ENCODE measurements at regions not wholly inside any gene's neighbourhood (a gene's known extent, or its start where the extent isn't known, plus 50 kb on each side); places are given as distances from the start of the nearest gene placed in this dataset.

DNA sequence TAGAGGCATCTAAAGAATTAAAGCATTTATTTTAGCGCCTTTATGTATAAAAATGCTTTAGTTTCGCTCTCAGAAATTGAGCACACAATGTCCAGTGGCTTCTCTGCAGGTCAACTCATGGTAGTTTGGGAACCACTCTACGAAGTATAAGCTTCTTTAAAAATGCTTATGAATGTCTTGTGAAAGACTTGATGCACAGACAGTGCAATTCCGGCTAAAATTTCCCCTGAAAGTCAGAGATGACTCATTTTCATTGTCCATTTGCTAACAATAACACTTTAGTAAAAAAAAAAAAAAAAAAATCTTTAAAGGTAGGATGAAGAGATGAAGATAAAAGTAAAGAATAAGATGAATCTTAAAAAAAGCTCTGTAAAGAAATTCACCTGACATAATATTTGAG lies 117.2 kb downstream of the PDHA2 start:
- H3K4me3 ChIP-seq, result no peak overlapping the region
- no peak for DNase-seq
- H3K27ac ChIP-seq, result no peak overlapping the region
- no peak for TF ChIP-seq EP300 (IDR thresholded peaks at IDR 0.05; ENCODE audit: low read depth)
- TF ChIP-seq POLR2A (IDR thresholded peaks at IDR 0.05), result no peak
- TF ChIP-seq, protein P1, sequence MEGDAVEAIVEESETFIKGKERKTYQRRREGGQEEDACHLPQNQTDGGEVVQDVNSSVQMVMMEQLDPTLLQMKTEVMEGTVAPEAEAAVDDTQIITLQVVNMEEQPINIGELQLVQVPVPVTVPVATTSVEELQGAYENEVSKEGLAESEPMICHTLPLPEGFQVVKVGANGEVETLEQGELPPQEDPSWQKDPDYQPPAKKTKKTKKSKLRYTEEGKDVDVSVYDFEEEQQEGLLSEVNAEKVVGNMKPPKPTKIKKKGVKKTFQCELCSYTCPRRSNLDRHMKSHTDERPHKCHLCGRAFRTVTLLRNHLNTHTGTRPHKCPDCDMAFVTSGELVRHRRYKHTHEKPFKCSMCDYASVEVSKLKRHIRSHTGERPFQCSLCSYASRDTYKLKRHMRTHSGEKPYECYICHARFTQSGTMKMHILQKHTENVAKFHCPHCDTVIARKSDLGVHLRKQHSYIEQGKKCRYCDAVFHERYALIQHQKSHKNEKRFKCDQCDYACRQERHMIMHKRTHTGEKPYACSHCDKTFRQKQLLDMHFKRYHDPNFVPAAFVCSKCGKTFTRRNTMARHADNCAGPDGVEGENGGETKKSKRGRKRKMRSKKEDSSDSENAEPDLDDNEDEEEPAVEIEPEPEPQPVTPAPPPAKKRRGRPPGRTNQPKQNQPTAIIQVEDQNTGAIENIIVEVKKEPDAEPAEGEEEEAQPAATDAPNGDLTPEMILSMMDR (IDR thresholded peaks at IDR 0.05), result no peak
- no peak for TF ChIP-seq POLR2AphosphoS5 (IDR thresholded peaks at IDR 0.05)
- no peaks in the 10 kb centered on the region for H3K27me3 ChIP-seq
- in situ Hi-C loops (cut with MboI; ENCODE audit: low pct_ligation_motif_present in 1 of 4, low pct_unique_long_range_greater_than_20kb in 1 of 4, low sequenced_read_pairs in 3 of 4) (no loop called here), intact Hi-C loops (cut with DNase I; ENCODE audit: low total_unique reads) (no loop called here)
- no peaks in the 10 kb centered on the region for H3K9me3 ChIP-seq
- 73% methylated on average over 4 of the region's 4 CpGs for WGBS, 2 donors (ENCODE audit: low coverage in 1 of 2)
- no peaks in the 10 kb centered on the region for H3K4me1 ChIP-seq
- no peaks in the 10 kb centered on the region for H3K36me3 ChIP-seq

DNA sequence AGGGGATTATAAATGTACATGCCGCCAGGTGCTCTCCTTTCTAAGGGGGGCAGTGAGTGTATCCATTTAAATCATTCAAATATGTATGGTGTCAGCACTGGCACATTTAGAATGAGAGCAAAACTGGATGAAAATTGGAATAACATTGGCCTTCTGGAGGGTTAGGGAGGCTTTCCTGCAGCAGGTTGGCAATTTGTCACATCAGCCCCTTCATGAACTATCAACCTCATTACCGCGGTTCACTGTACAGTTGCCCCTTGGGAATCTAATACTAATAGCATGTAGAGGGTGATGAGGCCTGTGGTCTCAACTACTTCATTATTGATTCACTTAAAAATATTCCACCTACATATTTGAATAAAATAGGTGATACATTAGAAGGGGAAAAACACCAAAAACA lies 117.9 kb downstream of the PDHA2 start:
- Histone ChIP-seq H3K4me1 (no peaks in the 10 kb centered on the region), H3K4me3 (no peak overlapping the region), H3K27me3 (no peaks in the 10 kb centered on the region), H3K9me3 (no peaks in the 10 kb centered on the region), H3K27ac (no peak overlapping the region), H3K36me3 (no peaks in the 10 kb centered on the region)
- no peak for DNase-seq
- intact Hi-C loops (cut with DNase I; ENCODE audit: low total_unique reads) (no loop called here), in situ Hi-C loops (cut with MboI; ENCODE audit: low pct_ligation_motif_present in 1 of 4, low pct_unique_long_range_greater_than_20kb in 1 of 4, low sequenced_read_pairs in 3 of 4) (no loop called here)
- 94 to 97% methylated on average over 3 of the region's 3 CpGs for WGBS, 2 donors (ENCODE audit: low coverage in 1 of 2)
- no peak for TF ChIP-seq POLR2A (IDR thresholded peaks at IDR 0.05)
- no peak for TF ChIP-seq POLR2AphosphoS5 (IDR thresholded peaks at IDR 0.05)
- TF ChIP-seq EP300 (IDR thresholded peaks at IDR 0.05; ENCODE audit: low read depth), result no peak
- TF ChIP-seq, protein P1 (IDR thresholded peaks at IDR 0.05), result no peak

DNA sequence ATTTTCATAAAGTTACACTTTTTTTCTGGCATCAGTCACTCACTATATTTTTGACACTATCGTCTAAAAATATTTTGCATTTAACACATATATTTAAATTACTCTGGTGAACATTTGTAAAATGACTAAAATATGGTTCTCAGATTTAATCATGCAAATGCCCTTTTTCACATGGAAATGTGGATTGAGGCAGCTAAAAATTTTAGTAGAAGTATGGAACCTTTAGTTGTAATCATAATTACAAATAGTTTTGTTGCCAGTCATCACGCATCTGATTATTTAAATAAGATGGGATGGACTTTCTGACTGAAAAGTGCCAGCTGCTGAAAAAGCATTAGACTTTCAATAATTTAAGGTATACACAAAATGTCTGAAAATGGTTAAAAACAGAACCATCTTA lies 119.3 kb downstream of the PDHA2 start:
- intact Hi-C loops (cut with DNase I; ENCODE audit: low total_unique reads) (no loop called here), in situ Hi-C loops (cut with MboI; ENCODE audit: low pct_ligation_motif_present in 1 of 4, low pct_unique_long_range_greater_than_20kb in 1 of 4, low sequenced_read_pairs in 3 of 4) (no loop called here)
- no peak for DNase-seq
- Histone ChIP-seq H3K4me1 (no peaks in the 10 kb centered on the region), H3K9me3 (no peaks in the 10 kb centered on the region), H3K27ac (no peak overlapping the region), H3K36me3 (no peaks in the 10 kb centered on the region), H3K4me3 (no peak overlapping the region), H3K27me3 (no peaks in the 10 kb centered on the region)
- WGBS, 2 donors (ENCODE audit: low coverage in 1 of 2), result 88 to 98% methylated on average over 2 of the region's 2 CpGs
- no peak for TF ChIP-seq EP300 (IDR thresholded peaks at IDR 0.05; ENCODE audit: low read depth)
- TF ChIP-seq, protein P1 (IDR thresholded peaks at IDR 0.05), result no peak
- no peak for TF ChIP-seq POLR2AphosphoS5 (IDR thresholded peaks at IDR 0.05)
- no peak for TF ChIP-seq POLR2A (IDR thresholded peaks at IDR 0.05)

DNA sequence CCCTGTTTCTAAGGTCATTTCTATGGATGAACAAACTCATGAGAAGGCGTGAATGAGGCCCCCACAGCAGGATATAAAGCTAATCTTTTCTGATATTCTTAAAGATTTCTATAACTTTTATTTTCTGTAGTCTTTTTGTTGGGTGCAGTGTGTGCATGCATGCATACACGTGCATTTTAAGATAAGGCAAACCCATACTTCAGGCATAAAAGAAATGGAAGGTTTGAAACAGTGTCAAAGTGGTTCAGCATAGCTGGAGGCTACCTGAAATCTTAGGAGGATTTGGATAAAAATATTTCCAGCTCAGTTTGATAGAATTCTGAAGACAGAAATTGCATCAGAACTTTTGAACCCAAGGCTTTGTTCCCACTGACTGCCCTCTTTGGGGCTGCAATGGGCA lies 119.7 kb downstream of the PDHA2 start:
- DNase-seq, result no peak
- intact Hi-C loops (cut with DNase I; ENCODE audit: low total_unique reads), result no loop called here
- H3K9me3 ChIP-seq, result no peaks in the 10 kb centered on the region
- in situ Hi-C loops (cut with MboI; ENCODE audit: low pct_ligation_motif_present in 1 of 4, low pct_unique_long_range_greater_than_20kb in 1 of 4, low sequenced_read_pairs in 3 of 4), result no loop called here
- 76 to 77% methylated on average over 2 of the region's 2 CpGs for WGBS, 2 donors (ENCODE audit: low coverage in 1 of 2)
- no peaks in the 10 kb centered on the region for H3K27me3 ChIP-seq
- no peaks in the 10 kb centered on the region for H3K36me3 ChIP-seq
- H3K4me1 ChIP-seq, result no peaks in the 10 kb centered on the region
- H3K4me3 ChIP-seq, result no peak overlapping the region
- H3K27ac ChIP-seq, result no peak overlapping the region
- TF ChIP-seq POLR2A (IDR thresholded peaks at IDR 0.05), result no peak
- no peak for TF ChIP-seq EP300 (IDR thresholded peaks at IDR 0.05; ENCODE audit: low read depth)
- TF ChIP-seq POLR2AphosphoS5 (IDR thresholded peaks at IDR 0.05), result no peak
- TF ChIP-seq, protein P1 (IDR thresholded peaks at IDR 0.05), result no peak

Measured in transverse colon (tissue), 4 donors.